Adrenal gland (tissue), 9 donors: ENCODE measurements at regions not wholly inside any gene's neighbourhood (a gene's known extent, or its start where the extent isn't known, plus 50 kb on each side); places are given as distances from the start of the nearest gene placed in this dataset.

ENCODE experiments used
- DNase-seq, 7 donors: peaks; one replicate each; pipeline ENCODE4 v3.0.0-alpha.2; 2019 to 2020
- H3K27ac ChIP-seq, 5 donors: fragments of 200-600 bp; sonication (generic) in 4 of 5; 1 replicate in 3 of 5; 2 replicates in 2 of 5; pipeline versions ENCODE4 v1.5.1 to v1.8.0; 2016 to 2020; ENCODE audit warnings: mild to moderate bottlenecking in 1 of 5
- H3K27me3 ChIP-seq: fragments of 200-600 bp; 2 replicates; pipeline ENCODE4 v1.8.0; 2021
- H3K36me3 ChIP-seq, 2 donors: fragments of 200-600 bp; replicated peaks in 1 of 2; 1 replicate in 1 of 2; 2 replicates in 1 of 2; pipeline versions ENCODE4 v1.5.1 to v1.8.0; 2018 to 2022
- H3K4me1 ChIP-seq, 2 donors: fragments of 200-600 bp; replicated peaks in 1 of 2; 1 replicate in 1 of 2; 2 replicates in 1 of 2; pipeline versions ENCODE4 v1.5.1 to v1.8.0; 2018 to 2021
- H3K4me3 ChIP-seq, 4 donors: fragments of 200-600 bp; sonication (generic) in 3 of 4; one replicate each; pipeline ENCODE4 v1.5.1; 2016 to 2018
- H3K9me3 ChIP-seq, 3 donors: fragments of 200-600 bp; sonication (generic) in 1 of 3; replicated peaks in 1 of 3; 1 replicate in 2 of 3; 2 replicates in 1 of 3; pipeline versions ENCODE4 v1.5.1 to v1.8.0; 2016 to 2021
- CTCF ChIP-seq, 6 experiments: fragments of 450-650 bp in 4 of 6; fragments of 200-600 bp in 2 of 6; sonication (generic) in 1 of 6; IDR thresholded peaks; 1 replicate in 5 of 6; 2 replicates in 1 of 6; pipeline versions ENCODE4 v1.5.1 to v1.8.0; 2016 to 2021; ENCODE audit warnings: antibody characterized with exemption in 6 of 6, mild to moderate bottlenecking in 2 of 6, moderate library complexity in 1 of 6
- POLR2A ChIP-seq, 2 donors: fragments of 450-650 bp; IDR thresholded peaks; one replicate each; pipeline ENCODE4 v1.6.1; 2017; ENCODE audit warnings: antibody characterized with exemption in 2 of 2, mild to moderate bottlenecking in 2 of 2, moderate library complexity in 1 of 2
- WGBS, 4 donors: extraction: QIAGEN DNeasy Blood & Tissue Kit in 2 of 4; methylation state at CpG; one replicate each; pipeline versions ENCODE4 v1.1.5 to v1.1.7; 2013 to 2017; 5-methylcytosine and 5-hydroxymethylcytosine counted together
- intact Hi-C, 2 donors: fragments of 100-400 bp; cut with DNase I; formaldehyde crosslinking; loops; one replicate each; pipeline versions ENCODE4 v1.14.1 to v1.15.0; 2022 to 2023
- donor health status: healthy with polysubstance abuse.
- donor health status: Bipolar disorder and iron deficiency.
- donor health status: DM: yes; HTN: yes; CAD: no.
- donor health status: DM: no; HTN: no; CAD: no.
- donor health status: DM: no; HTN: no; CAD: no.

- TF ChIP-seq CTCF (IDR thresholded peaks at IDR 0.05) (no peak), POLR2A (IDR thresholded peaks at IDR 0.05) (no peak)
- Histone ChIP-seq H3K9me3 (no peaks in the 10 kb centered on the region), H3K4me1 (no peaks in the 10 kb centered on the region), H3K27me3 (no peaks in the 10 kb centered on the region), H3K27ac (no peak overlapping the region), H3K36me3 (no peaks in the 10 kb centered on the region), H3K4me3 (no peak overlapping the region)
- DNase-seq = no peak
- intact Hi-C loops = no loop called here
- 74 to 88% (median 80%) methylated on average over 3 of the region's 3 CpGs for WGBS, 4 donors
Measured at GRCh38 chr2:215870088-215870490, 143.3 kb downstream of the MREG start.

GRCh38 chr2:215868846-215869543 is 144.4 kb downstream of the MREG start:
- Histone ChIP-seq H3K9me3 (no peaks in the 10 kb centered on the region), H3K27ac (no peak overlapping the region), H3K4me3 (no peak overlapping the region), H3K36me3 (no peaks in the 10 kb centered on the region), H3K4me1 (no peaks in the 10 kb centered on the region), H3K27me3 (no peaks in the 10 kb centered on the region)
- intact Hi-C loops = no loop called here
- TF ChIP-seq POLR2A (IDR thresholded peaks at IDR 0.05) = no peak
- no peak for TF ChIP-seq CTCF (IDR thresholded peaks at IDR 0.05)
- no peak for DNase-seq
- WGBS, 4 donors = 67 to 83% (median 77%) methylated on average over 4 of the region's 4 CpGs

- no peak for DNase-seq
Measured at GRCh38 chr2:215866606-215867005, 146.7 kb downstream of the MREG start.

GRCh38 chr2:215863687-215864086 is 149.7 kb downstream of the MREG start:
- Histone ChIP-seq H3K36me3 (no peaks in the 10 kb centered on the region), H3K9me3 (no peaks in the 10 kb centered on the region), H3K4me1 (no peaks in the 10 kb centered on the region), H3K27ac (no peak overlapping the region), H3K4me3 (no peak overlapping the region), H3K27me3 (no peaks in the 10 kb centered on the region)
- TF ChIP-seq CTCF (IDR thresholded peaks at IDR 0.05) (no peak), POLR2A (IDR thresholded peaks at IDR 0.05) (no peak)
- DNase-seq = no peak
- intact Hi-C loops = no loop called here
- 25 to 43% (median 35%) methylated on average over 2 of the region's 2 CpGs for WGBS, 4 donors

More at GRCh38 chr2:215866606-215867005, 146.7 kb downstream of the MREG start:
- WGBS, 4 donors = 33 to 49% (median 43%) methylated on average over 2 of the region's 2 CpGs
- Histone ChIP-seq H3K4me1 (no peaks in the 10 kb centered on the region), H3K9me3 (no peaks in the 10 kb centered on the region), H3K27ac (no peak overlapping the region), H3K27me3 (no peaks in the 10 kb centered on the region), H3K36me3 (no peaks in the 10 kb centered on the region), H3K4me3 (no peak overlapping the region)
- intact Hi-C loops = no loop called here
- TF ChIP-seq CTCF (IDR thresholded peaks at IDR 0.05) = no peak
- TF ChIP-seq POLR2A (IDR thresholded peaks at IDR 0.05) = no peak
